Motor neuron (in vitro differentiated cells): ENCODE measurements at regions not wholly inside any gene's neighbourhood (a gene's known extent, or its start where the extent isn't known, plus 50 kb on each side); places are given as distances from the start of the nearest gene placed in this dataset.

Experiments used
- ATAC-seq, 8 experiments: fragments of 200-7000 bp; cut with Tn5 transposase; replicated peaks in 6 of 8; 2 replicates each; pipeline ENCODE4 v1.8.0; 2021; ENCODE audit warnings: mild to moderate bottlenecking in 8 of 8, moderate library complexity in 8 of 8
- H3K27ac ChIP-seq, 2 donors: fragments of 250-450 bp; sonication (Bioruptor Pico); 2 replicates each; pipeline ENCODE4 v1.9.0; 2021; ENCODE audit warnings: antibody characterized with exemption in 2 of 2, mild to moderate bottlenecking in 2 of 2, moderate library complexity in 1 of 2
- H3K4me1 ChIP-seq, 2 donors: fragments of 250-450 bp; sonication (Bioruptor Pico); replicated peaks in 1 of 2; 2 replicates each; pipeline ENCODE4 v1.6.1; 2021; ENCODE audit warnings: antibody characterized with exemption in 2 of 2, mild to moderate bottlenecking in 2 of 2, moderate library complexity in 1 of 2
- H3K4me3 ChIP-seq, 5 donors: fragments of 250-450 bp; sonication (Bioruptor Pico); 2 replicates each; pipeline ENCODE4 v1.9.0; 2021; ENCODE audit warnings: antibody characterized with exemption in 5 of 5, mild to moderate bottlenecking in 5 of 5, moderate library complexity in 4 of 5
- WGBS, 10 experiments: fragments of 450-650 bp; shearing (Covaris generic); methylation state at CpG; one replicate each; pipeline ENCODE4 v1.0.0; 2022; 5-methylcytosine and 5-hydroxymethylcytosine counted together
- in situ Hi-C, 9 experiments: fragments of 400-800 bp; cut with MboI; loops; one replicate each; pipeline ENCODE4 v1.15.0; 2021; ENCODE audit warnings: low sequenced_read_pairs in 9 of 9, low pct_unique_long_range_greater_than_20kb in 2 of 9; ENCODE audit not compliant: unreplicated experiment in 9 of 9

DNA sequence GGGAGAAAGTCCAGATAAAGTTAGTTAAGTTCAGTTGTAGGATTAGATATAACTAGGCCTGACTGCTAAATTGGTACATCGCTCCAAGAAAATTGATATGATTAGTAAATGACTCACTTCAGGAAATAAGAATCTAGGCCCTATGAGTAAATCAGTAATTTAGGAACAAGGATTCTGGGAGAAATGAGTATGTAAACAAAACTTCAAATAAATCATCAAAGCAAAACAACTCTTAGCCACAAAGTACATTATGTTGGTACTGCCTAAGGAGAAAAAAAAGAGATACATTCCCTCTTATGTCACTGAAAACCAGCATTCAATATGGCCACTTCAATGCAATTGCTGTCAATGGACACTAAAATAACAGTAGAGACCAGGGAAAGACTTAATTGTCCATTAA is 529.1 kb downstream of the ZNF804A start:
- in situ Hi-C loops: no loop called here
- 30 to 100% (median 89%) methylated on average over 1 of the region's 1 CpG; no CpG with 5 or more reads in 2 of the 10 experiments for WGBS, 10 experiments
- ATAC-seq: no peak
- H3K4me1 ChIP-seq: no peaks in the 10 kb centered on the region
- H3K27ac ChIP-seq: no peak overlapping the region
- H3K4me3 ChIP-seq: no peak overlapping the region

DNA sequence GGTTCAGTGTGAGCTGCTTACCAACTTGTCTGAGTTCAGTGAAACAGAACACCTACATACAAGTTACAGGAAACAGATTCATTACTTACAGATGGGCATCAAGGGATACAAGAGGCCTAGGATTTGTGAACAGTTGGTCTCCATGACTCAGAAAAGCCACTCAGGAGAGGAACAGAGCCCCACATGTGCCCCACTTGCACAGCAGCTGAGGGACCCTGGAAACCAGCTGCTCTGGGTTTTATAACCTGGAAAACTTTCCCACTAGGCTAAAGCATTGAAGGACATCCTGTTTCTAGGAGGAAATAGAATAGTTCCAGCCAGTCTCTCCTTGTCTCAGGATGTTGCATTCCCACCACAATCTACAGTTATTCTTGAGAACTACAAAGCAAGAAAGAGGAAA is 530.0 kb downstream of the ZNF804A start:
- in situ Hi-C loops: no loop called here
- Histone ChIP-seq H3K4me3 (no peak overlapping the region), H3K4me1 (no peaks in the 10 kb centered on the region), H3K27ac (no peak overlapping the region)
- ATAC-seq: no peak

GRCh38 chr2:185128996-185129395 is 530.7 kb downstream of the ZNF804A start:
- in situ Hi-C loops: no loop called here
- no peak overlapping the region for H3K4me3 ChIP-seq
- H3K27ac ChIP-seq: no peak overlapping the region
- WGBS, 10 experiments: 0 to 78% (median 29%) methylated on average over 1 to 2 of the region's 2 CpGs; no CpG with 5 or more reads in 2 of the 10 experiments
- no peaks in the 10 kb centered on the region for H3K4me1 ChIP-seq
- ATAC-seq: no peak

GRCh38 chr2:185130685-185131084 is 532.4 kb downstream of the ZNF804A start:
- no peak overlapping the region for H3K27ac ChIP-seq
- in situ Hi-C loops: no loop called here
- no peaks in the 10 kb centered on the region for H3K4me1 ChIP-seq
- no peak for ATAC-seq
- H3K4me3 ChIP-seq: no peak overlapping the region
- WGBS, 10 experiments: 24 to 100% (median 88%) methylated on average over 1 to 4 of the region's 4 CpGs

- H3K4me3 ChIP-seq: no peak overlapping the region
- WGBS, 10 experiments: 10 to 100% (median 82%) methylated on average over 1 to 6 of the region's 39 CpGs; no CpG with 5 or more reads in 4 of the 10 experiments
- no peak overlapping the region for H3K27ac ChIP-seq
- no peaks in the 10 kb centered on the region for H3K4me1 ChIP-seq
- no peak for ATAC-seq
- in situ Hi-C loops: no loop called here
These were observed 534.2 kb downstream of the ZNF804A start for GRCh38 chr2:185132501-185133041.

- H3K27ac ChIP-seq: no peak overlapping the region
- in situ Hi-C loops: no loop called here
- no peak for ATAC-seq
- H3K4me3 ChIP-seq: no peak overlapping the region
- H3K4me1 ChIP-seq: no peaks in the 10 kb centered on the region
These were observed 539.4 kb downstream of the ZNF804A start for GRCh38 chr2:185137700-185138099.

DNA sequence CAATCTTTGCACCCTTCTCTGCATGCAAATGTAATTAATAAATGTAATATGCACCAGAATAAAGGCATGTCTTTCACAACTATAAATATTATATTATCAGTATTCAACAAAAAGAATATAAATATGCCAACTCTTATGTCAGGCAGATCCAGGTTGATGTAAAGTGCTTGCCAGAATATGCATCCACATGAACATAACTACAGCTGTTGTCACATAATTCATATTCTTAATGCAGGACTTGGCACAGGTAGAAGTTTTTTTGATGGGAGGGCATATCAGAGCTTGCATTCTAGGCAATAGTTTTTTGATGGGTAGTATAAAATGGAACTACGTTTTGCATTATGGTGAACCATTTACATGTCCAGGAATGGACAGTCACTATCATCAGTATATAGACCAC is 544.3 kb downstream of the ZNF804A start:
- ATAC-seq: no peak
- 90 to 100% methylated on average over 1 of the region's 1 CpG; no CpG with 5 or more reads in 8 of the 10 experiments for WGBS, 10 experiments
- Histone ChIP-seq H3K27ac (no peak overlapping the region), H3K4me1 (no peaks in the 10 kb centered on the region), H3K4me3 (no peak overlapping the region)
- in situ Hi-C loops: no loop called here

DNA sequence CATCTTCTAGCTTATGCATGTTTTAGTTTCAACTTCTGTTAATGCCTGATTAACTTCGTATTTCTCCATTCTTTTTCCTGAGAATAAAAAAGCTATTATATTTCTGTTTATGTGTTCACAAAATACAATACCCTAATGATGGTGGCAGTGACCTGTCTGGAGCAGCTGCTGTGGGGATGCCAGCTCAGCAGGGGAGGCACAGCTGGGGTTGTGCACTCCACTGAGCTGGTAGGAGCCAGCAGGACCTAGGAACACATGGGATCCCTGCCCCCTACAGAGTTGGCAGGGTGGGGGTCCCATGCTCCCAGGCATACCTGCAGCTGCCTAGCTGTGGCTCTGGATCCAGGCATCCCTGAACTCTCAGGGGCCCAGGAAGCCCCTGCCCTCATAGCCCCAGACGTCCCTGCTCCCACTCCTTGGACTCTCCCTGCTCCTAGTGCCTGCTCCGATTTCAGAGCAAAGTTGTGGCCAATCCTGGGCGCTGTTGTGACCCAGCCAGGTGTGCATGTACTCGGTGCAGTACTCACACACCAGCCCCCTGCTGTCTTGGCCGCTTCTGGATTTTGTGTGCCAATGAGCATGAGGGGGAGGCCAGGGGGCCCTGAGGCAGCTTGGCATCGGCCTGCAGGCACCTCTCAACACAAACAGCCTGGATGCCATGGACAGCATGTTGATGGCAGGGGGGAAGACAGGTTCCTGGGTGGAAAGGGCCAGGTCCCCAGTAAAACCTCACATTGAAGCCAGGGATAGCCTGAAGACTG is 546.0 kb downstream of the ZNF804A start:
- Histone ChIP-seq H3K27ac (no peak overlapping the region), H3K4me3 (no peak overlapping the region), H3K4me1 (no peaks in the 10 kb centered on the region)
- in situ Hi-C loops: no loop called here
- no peak for ATAC-seq
- 0 to 84% (median 65%) methylated on average over 1 to 5 of the region's 7 CpGs for WGBS, 10 experiments

- Histone ChIP-seq H3K4me1 (peaks cover 0 to 4% of the 10 kb centered on the region in 2 donors), H3K4me3 (no peak overlapping the region), H3K27ac (no peak overlapping the region)
- 59 to 88% (median 82%) methylated on average over 1 to 8 of the region's 11 CpGs; no CpG with 5 or more reads in 2 of the 10 experiments for WGBS, 10 experiments
- in situ Hi-C loops: no loop called here
- no peak for ATAC-seq
These were observed 547.2 kb downstream of the ZNF804A start for GRCh38 chr2:185145316-185146121.

DNA sequence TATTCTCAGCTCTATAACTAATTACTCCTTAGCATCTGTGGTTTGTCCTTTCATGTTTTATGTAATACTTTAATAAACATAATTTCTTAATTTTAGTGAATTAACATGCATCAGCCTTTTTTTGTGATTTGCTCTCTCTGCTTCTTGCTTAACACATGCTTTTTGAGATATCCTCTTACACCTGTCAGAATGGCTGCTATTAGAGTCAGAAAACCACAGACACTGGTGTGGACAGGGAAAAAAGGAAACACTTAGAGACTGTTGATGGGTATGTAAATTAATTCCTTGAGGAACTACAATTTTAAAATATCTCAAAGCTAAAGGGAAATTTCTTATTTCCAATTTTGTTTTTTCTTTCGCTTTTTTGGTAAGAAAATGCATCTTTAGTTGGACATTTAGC is 549.0 kb downstream of the ZNF804A start:
- ATAC-seq: no peak

GRCh38 chr2:185152186-185152585 is 553.9 kb downstream of the ZNF804A start:
- in situ Hi-C loops: no loop called here
- H3K4me3 ChIP-seq: no peak overlapping the region
- no peak for ATAC-seq
- peaks cover 0 to 4% of the 10 kb centered on the region in 2 donors for H3K4me1 ChIP-seq
- H3K27ac ChIP-seq: no peak overlapping the region
- WGBS, 10 experiments: 0 to 97% (median 88%) methylated on average over 1 to 3 of the region's 3 CpGs

More for the DNA sequence above, 549.0 kb downstream of the ZNF804A start:
- 0 to 100% (median 52%) methylated on average over 1 of the region's 1 CpG; no CpG with 5 or more reads in 2 of the 10 experiments for WGBS, 10 experiments
- H3K4me1 ChIP-seq: peaks cover 0 to 4% of the 10 kb centered on the region in 2 donors
- no peak overlapping the region for H3K4me3 ChIP-seq
- no peak overlapping the region for H3K27ac ChIP-seq
- in situ Hi-C loops: no loop called here

- 0 to 100% (median 91%) methylated on average over 1 to 2 of the region's 2 CpGs for WGBS, 10 experiments
- ATAC-seq: no peak
- Histone ChIP-seq H3K4me3 (no peak overlapping the region), H3K27ac (no peak overlapping the region), H3K4me1 (no peaks in the 10 kb centered on the region)
- in situ Hi-C loops: no loop called here
These were observed 563.4 kb downstream of the ZNF804A start for GRCh38 chr2:185161701-185162100.

DNA sequence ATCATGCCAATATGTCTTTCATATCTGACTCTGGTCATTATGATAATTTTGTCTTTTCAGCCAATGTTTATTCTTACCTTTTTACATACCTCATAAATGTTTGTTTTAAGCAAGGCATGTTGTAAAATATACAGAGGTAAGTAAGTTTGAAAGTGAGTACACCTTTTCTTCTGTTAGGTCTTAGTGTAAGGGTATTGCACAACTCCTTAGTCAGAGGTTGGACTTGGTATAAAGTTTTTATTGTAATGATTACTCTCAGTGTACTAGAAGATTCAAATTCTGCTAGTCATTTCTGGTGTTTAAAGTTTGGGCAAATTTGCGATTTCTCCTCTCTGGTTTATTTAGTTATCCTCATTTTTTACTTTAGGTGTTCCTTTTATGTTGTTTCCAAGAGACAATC is 564.3 kb upstream of the FSIP2 start:
- Histone ChIP-seq H3K27ac (no peak overlapping the region), H3K4me3 (no peak overlapping the region), H3K4me1 (peaks cover 0 to 2% of the 10 kb centered on the region in 2 donors)
- in situ Hi-C loops: no loop called here
- ATAC-seq: no peak
- WGBS, 10 experiments: 25 to 100% (median 71%) methylated on average over 1 of the region's 1 CpG; no CpG with 5 or more reads in 3 of the 10 experiments
